Peyer's patch (tissue), 4 donors: ENCODE measurements at regions not wholly inside any gene's neighbourhood (a gene's known extent, or its start where the extent isn't known, plus 50 kb on each side); places are given as distances from the start of the nearest gene placed in this dataset.
A peak's percentile ranks its signal among the peaks of the same experiment; 100 is the strongest.

ENCODE experiments used
- DNase-seq, 3 donors: peaks; one replicate each; pipeline ENCODE4 v3.0.0-alpha.2; 2017 to 2019
- H3K27ac ChIP-seq, 4 donors: fragments of 200-600 bp; sonication (generic); one replicate each; pipeline ENCODE4 v1.5.1; 2016 to 2019
- H3K27me3 ChIP-seq, 2 donors: fragments of 200-600 bp; sonication (generic); one replicate each; pipeline ENCODE4 v1.5.1; 2019
- H3K36me3 ChIP-seq, 3 donors: fragments of 200-600 bp; sonication (generic); one replicate each; pipeline ENCODE4 v1.5.1; 2016 to 2019
- H3K4me1 ChIP-seq, 4 donors: fragments of 200-600 bp; sonication (generic); one replicate each; pipeline ENCODE4 v1.5.1; 2016 to 2019
- H3K4me3 ChIP-seq, 4 donors: fragments of 200-600 bp; sonication (generic); 1 replicate in 3 of 4; 2 replicates in 1 of 4; pipeline ENCODE4 v1.5.1; 2016 to 2019; ENCODE audit warnings: mild to moderate bottlenecking in 1 of 4
- H3K9me3 ChIP-seq, 4 donors: fragments of 200-600 bp; sonication (generic); one replicate each; pipeline ENCODE4 v1.5.1; 2016 to 2019; ENCODE audit warnings: mild to moderate bottlenecking in 1 of 4
- CTCF ChIP-seq, 6 experiments: fragments of 450-650 bp in 4 of 6; fragments of 200-600 bp in 2 of 6; sonication (generic) in 1 of 6; IDR thresholded peaks; one replicate each; pipeline ENCODE4 v1.5.1; 2017 to 2019; ENCODE audit warnings: antibody characterized with exemption in 6 of 6, mild to moderate bottlenecking in 3 of 6, moderate library complexity in 1 of 6
- POLR2A ChIP-seq, 2 donors: fragments of 450-650 bp; IDR thresholded peaks; one replicate each; pipeline ENCODE4 v1.5.1; 2017; ENCODE audit warnings: antibody characterized with exemption in 2 of 2, mild to moderate bottlenecking in 2 of 2, moderate library complexity in 2 of 2

DNA sequence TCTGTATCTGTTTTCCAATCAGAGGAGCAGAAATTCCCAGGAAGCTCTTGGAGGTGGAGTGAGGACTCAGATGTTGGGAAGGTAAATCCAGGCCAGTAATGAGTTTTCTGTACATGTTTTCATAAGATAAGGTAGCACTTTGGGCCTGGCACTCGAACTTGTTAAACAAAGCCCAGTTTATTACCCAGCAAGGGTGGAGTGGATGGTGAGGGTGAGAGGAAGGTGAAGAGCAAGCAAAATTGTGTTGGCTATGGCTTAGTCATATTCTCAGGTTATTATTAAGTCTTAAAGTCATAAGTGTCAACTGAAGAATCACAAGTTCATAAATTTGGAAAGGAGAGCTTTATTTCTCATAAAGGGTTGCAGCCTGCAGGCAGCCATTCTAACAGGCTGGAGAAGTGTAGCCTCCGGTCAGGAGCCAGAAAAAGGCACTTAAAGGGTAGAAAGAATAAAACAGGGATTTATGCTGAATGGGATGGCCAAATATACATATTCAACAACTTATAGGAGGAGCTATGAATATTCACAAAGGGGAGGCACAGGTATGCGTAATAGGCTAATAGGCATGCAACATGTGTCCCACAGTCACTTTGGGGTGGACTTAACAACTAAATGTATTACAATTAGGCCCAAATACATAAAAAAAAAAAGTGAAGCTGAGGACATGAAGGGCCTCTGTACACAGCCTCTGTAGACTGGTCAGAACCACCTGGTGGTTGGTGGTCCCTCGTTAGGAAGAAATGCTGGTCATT, 523.9 kb downstream of the LMO4 start:
- no peaks in the 10 kb centered on the region for H3K36me3 ChIP-seq
- TF ChIP-seq CTCF (IDR thresholded peaks at IDR 0.05): no peak
- no peak for TF ChIP-seq POLR2A (IDR thresholded peaks at IDR 0.05)
- H3K4me1 ChIP-seq: no peaks in the 10 kb centered on the region

GRCh38 chr1:87853576-87854351, 525.1 kb downstream of the LMO4 start:
- no peak for DNase-seq
- Histone ChIP-seq H3K36me3 (no peaks in the 10 kb centered on the region), H3K27ac (no peak overlapping the region), H3K9me3 (no peaks in the 10 kb centered on the region), H3K4me1 (no peaks in the 10 kb centered on the region), H3K4me3 (no peak overlapping the region), H3K27me3 (no peaks in the 10 kb centered on the region)
- TF ChIP-seq POLR2A (IDR thresholded peaks at IDR 0.05) (no peak), CTCF (IDR thresholded peaks at IDR 0.05) (no peak)

More for the DNA sequence above, 523.9 kb downstream of the LMO4 start:
- DNase-seq: no peak
- no peak overlapping the region for H3K4me3 ChIP-seq
- no peaks in the 10 kb centered on the region for H3K9me3 ChIP-seq
- H3K27ac ChIP-seq: no peak overlapping the region
- H3K27me3 ChIP-seq: no peaks in the 10 kb centered on the region

DNA sequence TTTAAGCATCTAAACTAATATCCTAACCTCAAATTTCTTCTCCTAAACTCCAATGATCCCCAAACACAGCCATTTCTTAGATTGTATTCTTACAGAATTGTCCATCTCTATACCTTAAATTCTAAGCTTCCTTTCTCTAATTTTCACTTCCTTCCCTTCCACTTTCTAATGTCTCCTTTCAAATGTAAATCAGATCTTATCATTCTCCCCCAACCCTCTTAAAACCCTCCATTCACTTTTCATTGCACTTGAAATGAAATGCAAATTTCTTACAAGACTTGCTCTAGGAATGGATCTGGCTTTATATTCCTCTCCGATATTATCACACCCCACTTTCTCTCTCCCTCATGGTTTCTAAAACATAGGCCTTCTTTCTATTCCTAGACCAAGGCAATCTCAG, 534.6 kb downstream of the LMO4 start:
- H3K27me3 ChIP-seq: no peaks in the 10 kb centered on the region
- no peak for DNase-seq
- H3K4me1 ChIP-seq: no peaks in the 10 kb centered on the region
- no peak overlapping the region for H3K27ac ChIP-seq
- TF ChIP-seq CTCF (IDR thresholded peaks at IDR 0.05): no peak
- no peak for TF ChIP-seq POLR2A (IDR thresholded peaks at IDR 0.05)
- no peak overlapping the region for H3K4me3 ChIP-seq
- no peaks in the 10 kb centered on the region for H3K36me3 ChIP-seq
- H3K9me3 ChIP-seq: no peaks in the 10 kb centered on the region

DNA sequence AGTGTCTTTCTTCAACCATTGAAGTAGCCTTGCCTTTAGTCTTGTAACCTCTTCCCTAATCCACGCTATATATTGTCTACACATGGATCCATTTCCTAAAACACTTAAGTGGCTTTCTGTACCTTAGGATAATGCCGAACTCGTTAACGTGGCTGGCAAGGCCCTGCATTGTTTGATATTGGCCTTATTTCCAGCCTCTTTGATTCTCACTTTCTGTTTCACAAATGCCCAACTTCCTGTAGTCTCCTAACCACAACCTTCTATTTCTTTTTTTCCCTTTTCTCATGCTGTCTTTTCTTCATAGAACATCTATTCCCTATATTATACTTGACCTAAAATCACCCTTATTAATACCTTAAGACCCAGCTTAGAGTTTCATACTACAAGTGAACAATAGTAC, 536.0 kb downstream of the LMO4 start:
- TF ChIP-seq POLR2A (IDR thresholded peaks at IDR 0.05) (no peak), CTCF (IDR thresholded peaks at IDR 0.05) (no peak)
- Histone ChIP-seq H3K27me3 (no peaks in the 10 kb centered on the region), H3K36me3 (no peaks in the 10 kb centered on the region), H3K27ac (no peak overlapping the region), H3K4me1 (no peaks in the 10 kb centered on the region), H3K9me3 (no peaks in the 10 kb centered on the region), H3K4me3 (no peak overlapping the region)
- DNase-seq: peak in 1 of 3 donors; percentile 16

GRCh38 chr1:87866416-87866815, 537.7 kb downstream of the LMO4 start:
- no peaks in the 10 kb centered on the region for H3K36me3 ChIP-seq

More at GRCh38 chr1:87866416-87866815, 537.7 kb downstream of the LMO4 start:
- no peaks in the 10 kb centered on the region for H3K9me3 ChIP-seq
- TF ChIP-seq POLR2A (IDR thresholded peaks at IDR 0.05) (no peak), CTCF (IDR thresholded peaks at IDR 0.05) (no peak)
- H3K27me3 ChIP-seq: no peaks in the 10 kb centered on the region
- no peak overlapping the region for H3K4me3 ChIP-seq
- peaks cover 0 to 4% (median 0%) of the 10 kb centered on the region in 4 donors for H3K4me1 ChIP-seq
- H3K27ac ChIP-seq: no peak overlapping the region
- DNase-seq: no peak
